HCT116 (cell line): ENCODE measurements at regions not wholly inside any gene's neighbourhood (a gene's known extent, or its start where the extent isn't known, plus 50 kb on each side); places are given as distances from the start of the nearest gene placed in this dataset.

Experiments used
- ATAC-seq: fragments of 200-7000 bp; cut with Tn5 transposase; 2 replicates; pipeline ENCODE4 v1.9.1; 2020; ENCODE audit warnings: mild to moderate bottlenecking, moderate library complexity
- BruUV-seq: library from RNA; stranded (reverse); fragments of 400-500 nt; replicated peaks from 2 replicates; lab custom pipeline; 2021; lab: Mats Ljungman, UMichigan
- CTCF ChIA-PET: fragments of 300-600 bp; sonication (Branson Sonifier 250); formaldehyde crosslinking; loops from one replicate; lab custom pipeline; 2021; ENCODE audit warnings: antibody characterized with exemption; lab: Charles Lee
- POLR2A ChIA-PET: fragments of 300-600, 350-600 bp; sonication (Branson Sonifier 250); formaldehyde crosslinking; loops from one replicate; lab custom pipeline; 2021; ENCODE audit warnings: antibody characterized with exemption; lab: Charles Lee
- RAD21 ChIA-PET, 2 experiments: fragments of 300-600 bp; sonication (Branson Sonifier 250); formaldehyde crosslinking; loops; one replicate each; lab custom pipeline; 2023; ENCODE audit warnings: low total read pairs in 2 of 2; ENCODE audit not compliant: uncharacterized antibody in 2 of 2, unreplicated experiment in 2 of 2, low non-redundant PET in 1 of 2; lab: Charles Lee
- DNase-seq: peaks from one replicate; pipeline ENCODE4 v3.0.0-alpha.2; 2010; ENCODE audit warnings: low read depth, low spot score
- H2AFZ ChIP-seq: fragments of 200-600 bp; shearing (Covaris generic), sonication (generic); 2 replicates; pipeline ENCODE4 v1.6.1; 2017; ENCODE audit warnings: low read depth, mixed run types, mixed read lengths, antibody characterized with exemption, low read length; ENCODE audit not compliant: poor library complexity, severe bottlenecking
- H3K27ac ChIP-seq: 2 replicates; pipeline ENCODE4 v1.5.1; 2012; ENCODE audit warnings: low read depth, low read length
- H3K27me3 ChIP-seq: fragments of 200-600 bp; sonication (generic); 2 replicates; pipeline ENCODE4 v1.6.1; 2016; ENCODE audit warnings: mixed run types, low read length, mixed read lengths; ENCODE audit not compliant: insufficient read depth
- H3K36me3 ChIP-seq, 2 experiments: fragments of 200-500 bp in 1 of 2; fragments of 200-600 bp in 1 of 2; sonication (Bioruptor generic) in 1 of 2; sonication (generic) in 1 of 2; 2 replicates each; pipeline versions ENCODE4 v1.5.1 to v1.6.1; 2014 to 2016; ENCODE audit warnings: low read length in 2 of 2, inconsistent platforms in 1 of 2, mixed read lengths in 1 of 2, mixed run types in 1 of 2; ENCODE audit not compliant: insufficient read depth in 2 of 2, control insufficient read depth in 1 of 2
- H3K4me1 ChIP-seq, 2 experiments: fragments of 200-600 bp in 1 of 2; sonication (generic) in 1 of 2; 2 replicates each; pipeline versions ENCODE4 v1.5.1 to v1.6.1; 2012 to 2017; ENCODE audit warnings: low read length in 2 of 2, inconsistent platforms in 1 of 2, mild to moderate bottlenecking in 1 of 2, mixed read lengths in 1 of 2, mixed run types in 1 of 2, moderate library complexity in 1 of 2; ENCODE audit not compliant: insufficient read depth in 2 of 2, control insufficient read depth in 1 of 2
- H3K4me2 ChIP-seq: fragments of 200-600 bp; sonication (generic); 2 replicates; pipeline ENCODE4 v1.6.1; 2017; ENCODE audit warnings: mixed run types, low read length, mixed read lengths
- H3K4me3 ChIP-seq, 2 experiments: fragments of 200-600 bp in 1 of 2; sonication (generic) in 1 of 2; replicated peaks in 1 of 2; 2 replicates each; pipeline ENCODE4 v1.5.1; 2011 to 2016; ENCODE audit warnings: low read length in 2 of 2, control low read depth in 1 of 2, low read depth in 1 of 2, mild to moderate bottlenecking in 1 of 2, mixed read lengths in 1 of 2, mixed run types in 1 of 2
- H3K79me2 ChIP-seq: fragments of 200-600 bp; sonication (generic); 2 replicates; pipeline ENCODE4 v1.6.1; 2017; ENCODE audit warnings: mild to moderate bottlenecking, mixed run types, low read length, moderate library complexity, mixed read lengths; ENCODE audit not compliant: insufficient read depth
- H3K9ac ChIP-seq: fragments of 200-600 bp; sonication (generic); 2 replicates; pipeline ENCODE4 v1.6.1; 2016; ENCODE audit warnings: low read length, mixed read lengths
- H3K9me2 ChIP-seq: fragments of 200-600 bp; sonication (generic), shearing (Covaris generic); 2 replicates; pipeline ENCODE4 v1.6.1; 2017; ENCODE audit warnings: mixed run types, mild to moderate bottlenecking, moderate library complexity; ENCODE audit not compliant: insufficient read depth
- H3K9me3 ChIP-seq, 2 experiments: fragments of 200-500 bp in 1 of 2; fragments of 200-600 bp in 1 of 2; sonication (Bioruptor generic) in 1 of 2; sonication (generic) in 1 of 2; 2 replicates each; pipeline ENCODE4 v1.6.1; 2014 to 2017; ENCODE audit warnings: low read length in 2 of 2, mixed read lengths in 2 of 2, inconsistent platforms in 1 of 2, low read depth in 1 of 2, mild to moderate bottlenecking in 1 of 2, mixed run types in 1 of 2, moderate library complexity in 1 of 2; ENCODE audit not compliant: control insufficient read depth in 1 of 2, insufficient read depth in 1 of 2
- H4K20me1 ChIP-seq: fragments of 200-600 bp; sonication (generic), shearing (Covaris generic); 2 replicates; pipeline ENCODE4 v1.6.1; 2017; ENCODE audit warnings: mixed run types, mild to moderate bottlenecking, moderate library complexity; ENCODE audit not compliant: insufficient read depth
- CBX3 ChIP-seq: IDR thresholded peaks from 2 replicates; pipeline ENCODE4 v1.6.1; 2012; ENCODE audit warnings: low read depth
- CEBPB ChIP-seq: IDR thresholded peaks from 2 replicates; pipeline ENCODE4 v1.6.1; 2012; ENCODE audit warnings: low read depth
- FOSL1 ChIP-seq: IDR thresholded peaks from 2 replicates; pipeline ENCODE4 v1.6.1; 2012; ENCODE audit warnings: low read depth
- POLR2A ChIP-seq: IDR thresholded peaks from 2 replicates; pipeline ENCODE4 v1.7.0; 2011; ENCODE audit warnings: borderline replicate concordance; ENCODE audit not compliant: insufficient read depth, insufficient read length; ENCODE audit errors: extremely low read depth
- POLR2AphosphoS5 ChIP-seq: IDR thresholded peaks from 2 replicates; pipeline ENCODE4 v1.6.1; 2011; ENCODE audit warnings: mild to moderate bottlenecking, low read depth, low read length, moderate library complexity
- RAD21 ChIP-seq: IDR thresholded peaks from 2 replicates; pipeline ENCODE4 v1.6.1; 2012; ENCODE audit warnings: low read depth, mild to moderate bottlenecking
- SIN3A ChIP-seq: IDR thresholded peaks from 2 replicates; pipeline ENCODE4 v1.6.1; 2012; ENCODE audit warnings: low read depth
- SP1 ChIP-seq: IDR thresholded peaks from 2 replicates; pipeline ENCODE4 v1.6.1; 2012; ENCODE audit warnings: low read depth
- SRF ChIP-seq: IDR thresholded peaks from 2 replicates; pipeline ENCODE4 v1.6.1; 2012; ENCODE audit warnings: low read depth
- TCF7L2 ChIP-seq: IDR thresholded peaks from 2 replicates; pipeline ENCODE4 v1.7.0; 2011; ENCODE audit warnings: borderline replicate concordance, inconsistent platforms; ENCODE audit not compliant: insufficient read depth, insufficient read length; ENCODE audit errors: extremely low read depth
- ZBTB33 ChIP-seq: IDR thresholded peaks from 2 replicates; pipeline ENCODE4 v1.6.1; 2011; ENCODE audit warnings: mild to moderate bottlenecking, low read length, moderate library complexity; ENCODE audit not compliant: insufficient replicate concordance; ENCODE audit errors: extremely low read depth
- ZNF274 ChIP-seq: fragments of 200-500 bp; sonication (Bioruptor generic); IDR thresholded peaks from 2 replicates; pipeline ENCODE4 v1.6.1; 2014; ENCODE audit warnings: mild to moderate bottlenecking, low read depth, low read length, inconsistent platforms
- intact Hi-C: fragments of 100-400 bp; cut with micrococcal nuclease; formaldehyde crosslinking; loops from 2 replicates; pipeline ENCODE4 v1.10.0; 2022

- TF ChIP-seq SIN3A: no peak
- Histone ChIP-seq H3K4me1 (no peaks in the 10 kb centered on the region), H4K20me1 (no peaks in the 10 kb centered on the region), H3K4me2 (no peak overlapping the region), H3K36me3 (no peaks in the 10 kb centered on the region), H3K4me3 (no peak overlapping the region), H3K79me2 (no peaks in the 10 kb centered on the region), H3K9me3 (peaks cover 6 to 20% of the 10 kb centered on the region in 2 experiments; a peak in 2 of 4 replicates), H3K27me3 (no peaks in the 10 kb centered on the region), H3K9me2 (no peaks in the 10 kb centered on the region), H3K27ac (no peak overlapping the region), H2AFZ (no peak overlapping the region), H3K9ac (no peak overlapping the region)
- DNase-seq (no peak), ATAC-seq (no peak)
- no TSS peak for BruUV-seq
- intact Hi-C loops: no loop called here
- ChIA-PET CTCF (no interaction called here), POLR2A (no interaction called here), RAD21 (no interaction called here)
Observed at GRCh38 chr11:42175203-42175602, 715.8 kb upstream of the LRRC4C start.

GRCh38 chr11:42179216-42179615, 719.8 kb upstream of the LRRC4C start:
- Histone ChIP-seq H2AFZ (no peak overlapping the region), H4K20me1 (no peaks in the 10 kb centered on the region), H3K9me3 (peaks cover 7 to 25% of the 10 kb centered on the region in 2 experiments; a peak in 3 of 4 replicates), H3K4me1 (no peaks in the 10 kb centered on the region), H3K9ac (no peak overlapping the region), H3K4me3 (no peak overlapping the region), H3K9me2 (no peaks in the 10 kb centered on the region), H3K27me3 (no peaks in the 10 kb centered on the region), H3K27ac (no peak overlapping the region), H3K4me2 (no peak overlapping the region), H3K79me2 (no peaks in the 10 kb centered on the region), H3K36me3 (no peaks in the 10 kb centered on the region)
- BruUV-seq: no TSS peak
- DNase-seq (no peak), ATAC-seq (no peak)
- TF ChIP-seq FOSL1 (no peak), POLR2A (no peak), RAD21 (no peak), CEBPB (no peak), SIN3A (no peak), TCF7L2 (no peak), SRF (no peak), SP1 (no peak), CBX3 (no peak), ZBTB33 (no peak), POLR2AphosphoS5 (no peak), ZNF274 (no peak)
- intact Hi-C loops: no loop called here
- RAD21 ChIA-PET: no interaction called here
- CTCF ChIA-PET: no interaction called here
- POLR2A ChIA-PET: no interaction called here
